ENCODE measurements at regions not wholly inside any gene's neighbourhood (a gene's known extent, or its start where the extent isn't known, plus 50 kb on each side); places are given as distances from the start of the nearest gene placed in this dataset.

GRCh38 chr18:8989017-8989416 lies 113.5 kb upstream of the NDUFV2 start:
- no peak for TF ChIP-seq POLR2A (IDR thresholded peaks at IDR 0.05)
- TF ChIP-seq, protein P1, sequence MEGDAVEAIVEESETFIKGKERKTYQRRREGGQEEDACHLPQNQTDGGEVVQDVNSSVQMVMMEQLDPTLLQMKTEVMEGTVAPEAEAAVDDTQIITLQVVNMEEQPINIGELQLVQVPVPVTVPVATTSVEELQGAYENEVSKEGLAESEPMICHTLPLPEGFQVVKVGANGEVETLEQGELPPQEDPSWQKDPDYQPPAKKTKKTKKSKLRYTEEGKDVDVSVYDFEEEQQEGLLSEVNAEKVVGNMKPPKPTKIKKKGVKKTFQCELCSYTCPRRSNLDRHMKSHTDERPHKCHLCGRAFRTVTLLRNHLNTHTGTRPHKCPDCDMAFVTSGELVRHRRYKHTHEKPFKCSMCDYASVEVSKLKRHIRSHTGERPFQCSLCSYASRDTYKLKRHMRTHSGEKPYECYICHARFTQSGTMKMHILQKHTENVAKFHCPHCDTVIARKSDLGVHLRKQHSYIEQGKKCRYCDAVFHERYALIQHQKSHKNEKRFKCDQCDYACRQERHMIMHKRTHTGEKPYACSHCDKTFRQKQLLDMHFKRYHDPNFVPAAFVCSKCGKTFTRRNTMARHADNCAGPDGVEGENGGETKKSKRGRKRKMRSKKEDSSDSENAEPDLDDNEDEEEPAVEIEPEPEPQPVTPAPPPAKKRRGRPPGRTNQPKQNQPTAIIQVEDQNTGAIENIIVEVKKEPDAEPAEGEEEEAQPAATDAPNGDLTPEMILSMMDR (IDR thresholded peaks at IDR 0.05): no peak

Data from thyroid gland (tissue), 4 donors.